Osteoblast (primary cell): ENCODE measurements at regions not wholly inside any gene's neighbourhood (a gene's known extent, or its start where the extent isn't known, plus 50 kb on each side); places are given as distances from the start of the nearest gene placed in this dataset.

Experiments
- DNase-seq: peaks from one replicate; pipeline ENCODE4 v3.0.0; 2011; ENCODE audit warnings: low spot score, mixed read lengths; ENCODE audit not compliant: insufficient read length; ENCODE audit errors: missing footprints
- H2AFZ ChIP-seq: 2 replicates; pipeline ENCODE4 v1.6.0; 2011; ENCODE audit warnings: mild to moderate bottlenecking, low read length
- H3K27ac ChIP-seq: 2 replicates; pipeline ENCODE4 v1.5.1; 2011; ENCODE audit warnings: mild to moderate bottlenecking, low read depth, low read length, moderate library complexity
- H3K27me3 ChIP-seq: 2 replicates; pipeline ENCODE4 v1.6.0; 2012; ENCODE audit warnings: mild to moderate bottlenecking, control low read depth, inconsistent platforms, low read length, moderate library complexity; ENCODE audit not compliant: insufficient read depth
- H3K36me3 ChIP-seq: 2 replicates; pipeline ENCODE4 v1.5.1; 2011; ENCODE audit warnings: mild to moderate bottlenecking, low read length, control low read depth, moderate library complexity; ENCODE audit not compliant: insufficient read depth
- H3K4me1 ChIP-seq: 2 replicates; pipeline ENCODE4 v1.5.1; 2011; ENCODE audit warnings: mild to moderate bottlenecking, low read length, control low read depth, moderate library complexity; ENCODE audit not compliant: insufficient read depth
- H3K4me2 ChIP-seq: 2 replicates; pipeline ENCODE4 v1.6.0; 2011; ENCODE audit warnings: mild to moderate bottlenecking, low read length; ENCODE audit not compliant: insufficient read depth
- H3K4me3 ChIP-seq: fragments of 200-600 bp; sonication (generic); 3 replicates; pipeline ENCODE4 v1.5.1; 2012; ENCODE audit warnings: mild to moderate bottlenecking, low read length, inconsistent platforms; ENCODE audit not compliant: insufficient read depth
- H3K79me2 ChIP-seq: 2 replicates; pipeline ENCODE4 v1.6.0; 2012; ENCODE audit warnings: mild to moderate bottlenecking, low read length, control low read depth, inconsistent platforms; ENCODE audit not compliant: insufficient read depth
- H3K9me3 ChIP-seq: 2 replicates; pipeline ENCODE4 v1.5.1; 2011; ENCODE audit warnings: low read depth, low read length, control low read depth
- H4K20me1 ChIP-seq: 2 replicates; pipeline ENCODE4 v1.6.0; 2012; ENCODE audit warnings: mild to moderate bottlenecking, low read length, control low read depth; ENCODE audit not compliant: insufficient read depth
- CTCF ChIP-seq: IDR thresholded peaks from 2 replicates; pipeline ENCODE4 v1.5.1; 2011; ENCODE audit warnings: mild to moderate bottlenecking, low read depth, low read length, moderate library complexity; ENCODE audit errors: extremely low read depth

- Histone ChIP-seq H3K79me2 (no peaks in the 10 kb centered on the region), H2AFZ (no peak overlapping the region), H3K4me1 (no peaks in the 10 kb centered on the region), H3K4me2 (no peak overlapping the region), H3K27ac (no peak overlapping the region), H3K4me3 (no peak overlapping the region), H3K9me3 (peaks cover 2% of the 10 kb centered on the region), H3K27me3 (no peaks in the 10 kb centered on the region), H4K20me1 (no peaks in the 10 kb centered on the region), H3K36me3 (no peaks in the 10 kb centered on the region)
- TF ChIP-seq CTCF = no peak
- no peak for DNase-seq
These were observed 1454.7 kb downstream of the FAM181B start for GRCh38 chr11:81278991-81279390.

- H3K27me3 ChIP-seq = no peaks in the 10 kb centered on the region
- no peak overlapping the region for H3K4me2 ChIP-seq
- TF ChIP-seq CTCF = no peak
- no peak overlapping the region for H3K27ac ChIP-seq
- H2AFZ ChIP-seq = no peak overlapping the region
- no peak overlapping the region for H3K4me3 ChIP-seq
- H3K79me2 ChIP-seq = no peaks in the 10 kb centered on the region
- DNase-seq = no peak
- no peaks in the 10 kb centered on the region for H3K4me1 ChIP-seq
- no peaks in the 10 kb centered on the region for H3K9me3 ChIP-seq
- H3K36me3 ChIP-seq = no peaks in the 10 kb centered on the region
- H4K20me1 ChIP-seq = no peaks in the 10 kb centered on the region
These were observed 1463.0 kb downstream of the FAM181B start for GRCh38 chr11:81270686-81271085.

- Histone ChIP-seq H3K9me3 (no peaks in the 10 kb centered on the region), H4K20me1 (no peaks in the 10 kb centered on the region), H2AFZ (no peak overlapping the region), H3K27me3 (no peaks in the 10 kb centered on the region), H3K4me1 (no peaks in the 10 kb centered on the region), H3K79me2 (no peaks in the 10 kb centered on the region), H3K27ac (no peak overlapping the region), H3K36me3 (no peaks in the 10 kb centered on the region), H3K4me3 (no peak overlapping the region), H3K4me2 (no peak overlapping the region)
- no peak for TF ChIP-seq CTCF
- DNase-seq = no peak
These were observed 1466.4 kb downstream of the FAM181B start for GRCh38 chr11:81267246-81267645.

DNA sequence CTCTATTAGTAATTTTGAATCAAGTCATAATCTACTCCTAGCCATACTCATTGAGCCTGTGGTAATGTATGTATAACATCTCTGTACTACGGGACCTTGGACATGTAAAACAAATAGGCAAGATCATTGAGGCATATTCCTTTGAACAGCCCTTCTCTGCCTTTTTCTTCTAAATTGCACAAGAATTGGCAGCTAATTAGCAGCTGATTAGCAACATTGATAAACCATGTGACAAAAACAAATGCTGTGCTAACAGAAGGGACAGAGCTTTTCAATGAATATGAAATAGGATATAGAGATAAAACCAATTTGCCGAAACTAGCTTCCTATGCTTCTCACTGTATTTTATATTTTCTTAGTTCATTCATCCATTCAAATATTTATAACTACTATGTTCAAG, 1474.2 kb downstream of the FAM181B start:
- Histone ChIP-seq H3K27ac (no peak overlapping the region), H4K20me1 (no peaks in the 10 kb centered on the region), H3K4me1 (no peaks in the 10 kb centered on the region), H3K9me3 (peaks cover 2% of the 10 kb centered on the region), H3K36me3 (no peaks in the 10 kb centered on the region), H3K4me2 (no peak overlapping the region), H3K79me2 (no peaks in the 10 kb centered on the region), H3K4me3 (no peak overlapping the region), H2AFZ (no peak overlapping the region), H3K27me3 (no peaks in the 10 kb centered on the region)
- no peak for DNase-seq
- TF ChIP-seq CTCF = no peak
